Upper lobe of left lung (tissue), 6 donors: ENCODE measurements at regions not wholly inside any gene's neighbourhood (a gene's known extent, or its start where the extent isn't known, plus 50 kb on each side); places are given as distances from the start of the nearest gene placed in this dataset.

Experiments used
- ATAC-seq, 2 donors: fragments of 200-7000 bp; cut with Tn5 transposase; one replicate each; pipeline ENCODE4 v1.9.1; 2022; ENCODE audit warnings: mild to moderate bottlenecking in 2 of 2, moderate library complexity in 2 of 2; ENCODE audit not compliant: low FRiP score in 2 of 2
- DNase-seq, 2 donors: peaks; one replicate each; pipeline ENCODE4 v3.0.0-alpha.2; 2019 to 2020
- H3K27ac ChIP-seq, 4 donors: fragments of 200-600 bp; sonication (generic); one replicate each; pipeline ENCODE4 v1.5.1; 2016 to 2019
- H3K27me3 ChIP-seq, 4 donors: fragments of 200-600 bp; sonication (generic); one replicate each; pipeline ENCODE4 v1.5.1; 2017 to 2019
- H3K36me3 ChIP-seq, 4 donors: fragments of 200-600 bp; sonication (generic); one replicate each; pipeline ENCODE4 v1.5.1; 2016 to 2019
- H3K4me1 ChIP-seq, 4 donors: fragments of 200-600 bp; sonication (generic); one replicate each; pipeline ENCODE4 v1.5.1; 2018 to 2019
- H3K4me3 ChIP-seq, 4 donors: fragments of 200-600 bp; sonication (generic); one replicate each; pipeline ENCODE4 v1.5.1; 2017 to 2019; ENCODE audit warnings: mild to moderate bottlenecking in 2 of 4, moderate library complexity in 1 of 4
- H3K9me3 ChIP-seq, 4 donors: fragments of 200-600 bp; sonication (generic); one replicate each; pipeline ENCODE4 v1.5.1; 2018 to 2019
- CTCF ChIP-seq, 6 experiments: fragments of 450-650 bp in 4 of 6; fragments of 200-600 bp in 2 of 6; sonication (generic) in 2 of 6; IDR thresholded peaks; one replicate each; pipeline ENCODE4 v1.5.1; 2016 to 2019; ENCODE audit warnings: antibody characterized with exemption in 6 of 6
- EP300 ChIP-seq, 4 donors: sonication (generic); formaldehyde crosslinking; IDR thresholded peaks; one replicate each; pipeline ENCODE4 v1.5.1; 2017; ENCODE audit warnings: antibody characterized with exemption in 4 of 4, control low read depth in 2 of 4
- POLR2A ChIP-seq, 4 donors: fragments of 450-650 bp; IDR thresholded peaks; one replicate each; pipeline ENCODE4 v1.5.1; 2016 to 2017; ENCODE audit warnings: antibody characterized with exemption in 4 of 4, mild to moderate bottlenecking in 2 of 4
- POLR2AphosphoS5 ChIP-seq, 2 donors: sonication (generic); formaldehyde crosslinking; IDR thresholded peaks; one replicate each; pipeline ENCODE4 v1.5.1; 2017; ENCODE audit warnings: antibody characterized with exemption in 2 of 2
- WGBS, 2 donors: methylation state at CpG; one replicate each; pipeline ENCODE4 v1.1.5; 2017 to 2018; 5-methylcytosine and 5-hydroxymethylcytosine counted together
- donor health status: DM: no; HTN: no; CAD: no; lungs with moderate emphysema.
- donor health status: DM: no; HTN: yes; CAD: no; lungs with severe emphysema.

- TF ChIP-seq POLR2AphosphoS5 (IDR thresholded peaks at IDR 0.05) (no peak), CTCF (IDR thresholded peaks at IDR 0.05) (no peak), POLR2A (IDR thresholded peaks at IDR 0.05) (no peak), EP300 (IDR thresholded peaks at IDR 0.05) (no peak)
- Histone ChIP-seq H3K4me3 (no peak overlapping the region), H3K4me1 (peaks cover 5 to 6% (median 6%) of the 10 kb centered on the region in 4 donors), H3K36me3 (no peaks in the 10 kb centered on the region), H3K9me3 (no peaks in the 10 kb centered on the region), H3K27me3 (peaks cover 0 to 3% (median 0%) of the 10 kb centered on the region in 4 donors), H3K27ac (no peak overlapping the region)
- ATAC-seq: no peak
- WGBS, 2 donors: 72 to 76% methylated on average over 3 of the region's 3 CpGs
- DNase-seq: no peak
These were observed 225.9 kb upstream of the BTBD3 start for GRCh38 chr20:11691766-11692165.

- Histone ChIP-seq H3K9me3 (peaks cover 0 to 6% (median 0%) of the 10 kb centered on the region in 4 donors), H3K36me3 (no peaks in the 10 kb centered on the region), H3K4me3 (no peak overlapping the region), H3K27ac (no peak overlapping the region), H3K4me1 (no peaks in the 10 kb centered on the region), H3K27me3 (no peaks in the 10 kb centered on the region)
- WGBS, 2 donors: 44 to 52% methylated on average over 2 of the region's 2 CpGs
- no peak for TF ChIP-seq POLR2AphosphoS5 (IDR thresholded peaks at IDR 0.05)
- no peak for TF ChIP-seq EP300 (IDR thresholded peaks at IDR 0.05)
- TF ChIP-seq CTCF (IDR thresholded peaks at IDR 0.05): no peak
- no peak for TF ChIP-seq POLR2A (IDR thresholded peaks at IDR 0.05)
- DNase-seq: no peak
- ATAC-seq: no peak
These were observed 225.1 kb upstream of the BTBD3 start for GRCh38 chr20:11692567-11692966.

GRCh38 chr20:11694467-11694866, 223.2 kb upstream of the BTBD3 start:
- H3K36me3 ChIP-seq: no peaks in the 10 kb centered on the region
- TF ChIP-seq POLR2AphosphoS5 (IDR thresholded peaks at IDR 0.05) (no peak), POLR2A (IDR thresholded peaks at IDR 0.05) (no peak), EP300 (IDR thresholded peaks at IDR 0.05) (no peak)
- H3K27ac ChIP-seq: no peak overlapping the region
- H3K4me1 ChIP-seq: no peaks in the 10 kb centered on the region
- H3K27me3 ChIP-seq: no peaks in the 10 kb centered on the region
- no peak for ATAC-seq
- 84 to 87% methylated on average over 5 of the region's 5 CpGs for WGBS, 2 donors
- peaks cover 0 to 9% (median 0%) of the 10 kb centered on the region in 4 donors for H3K9me3 ChIP-seq
- no peak for DNase-seq
- no peak overlapping the region for H3K4me3 ChIP-seq

- WGBS, 2 donors: 66 to 76% methylated on average over 3 of the region's 3 CpGs
- Histone ChIP-seq H3K36me3 (no peaks in the 10 kb centered on the region), H3K27ac (no peak overlapping the region), H3K4me1 (no peaks in the 10 kb centered on the region), H3K27me3 (no peaks in the 10 kb centered on the region), H3K4me3 (no peak overlapping the region), H3K9me3 (peaks cover 0 to 9% (median 0%) of the 10 kb centered on the region in 4 donors)
- DNase-seq: no peak
- no peak for ATAC-seq
- no peak for TF ChIP-seq POLR2A (IDR thresholded peaks at IDR 0.05)
- TF ChIP-seq EP300 (IDR thresholded peaks at IDR 0.05): no peak
- no peak for TF ChIP-seq POLR2AphosphoS5 (IDR thresholded peaks at IDR 0.05)
- no peak for TF ChIP-seq CTCF (IDR thresholded peaks at IDR 0.05)
These were observed 220.6 kb upstream of the BTBD3 start for GRCh38 chr20:11697055-11697454.

- ATAC-seq: no peak
- H3K9me3 ChIP-seq: peaks cover 0 to 9% (median 0%) of the 10 kb centered on the region in 4 donors
- no peak overlapping the region for H3K4me3 ChIP-seq
- H3K36me3 ChIP-seq: no peaks in the 10 kb centered on the region
- H3K4me1 ChIP-seq: no peaks in the 10 kb centered on the region
- TF ChIP-seq EP300 (IDR thresholded peaks at IDR 0.05) (no peak), POLR2AphosphoS5 (IDR thresholded peaks at IDR 0.05) (no peak), POLR2A (IDR thresholded peaks at IDR 0.05) (no peak), CTCF (IDR thresholded peaks at IDR 0.05) (no peak)
- no peak overlapping the region for H3K27ac ChIP-seq
- WGBS, 2 donors: 94 to 100% methylated on average over 1 of the region's 1 CpG
- DNase-seq: no peak
- H3K27me3 ChIP-seq: no peaks in the 10 kb centered on the region
These were observed 220.0 kb upstream of the BTBD3 start for GRCh38 chr20:11697646-11698045.
